ENCODE measurements at regions not wholly inside any gene's neighbourhood (a gene's known extent, or its start where the extent isn't known, plus 50 kb on each side); places are given as distances from the start of the nearest gene placed in this dataset.

DNA sequence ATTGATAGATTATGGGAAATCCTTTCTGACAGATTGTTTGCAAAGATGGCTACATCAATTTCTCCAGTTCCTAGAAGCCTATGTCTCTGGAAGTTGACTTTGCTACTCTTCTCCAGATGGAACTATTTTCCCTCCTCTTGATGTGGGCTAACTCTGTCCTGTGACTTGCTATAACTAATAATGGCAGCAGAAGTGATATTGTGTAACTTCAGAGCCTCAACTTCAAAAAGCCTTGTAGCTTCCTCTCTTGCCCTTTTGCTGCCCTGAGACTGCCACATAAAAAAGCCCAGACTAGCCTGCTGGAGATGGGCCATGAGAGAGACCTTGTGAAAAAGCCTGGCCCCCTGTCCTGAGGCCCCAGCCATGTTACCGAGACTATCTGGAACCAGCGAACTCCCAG is 210.7 kb upstream of the SLC7A11 start:
- Mint-ChIP-seq H3K9me3 (peaks cover 2 to 7% (median 2%) of the 10 kb centered on the region in 5 donors), H3K4me3 (no peak overlapping the region), H3K4me1 (no peaks in the 10 kb centered on the region), H3K27me3 (no peaks in the 10 kb centered on the region), H3K36me3 (no peaks in the 10 kb centered on the region), H3K27ac (no peak overlapping the region)
- H3K36me3 ChIP-seq (ENCODE audit: insufficient read depth, low read length) = no peaks in the 10 kb centered on the region
- DNase-seq = no peak
- CTCF ChIA-PET = no interaction called here
- H3K27ac ChIP-seq (ENCODE audit: low read depth, low read length) = no peak overlapping the region
- no peaks in the 10 kb centered on the region for H3K9me3 ChIP-seq (ENCODE audit: low read length)
- no peak overlapping the region for H3K4me3 ChIP-seq (ENCODE audit: low read length)
- H3K4me1 ChIP-seq (ENCODE audit: insufficient read depth, low read length) = no peaks in the 10 kb centered on the region
- POLR2A ChIA-PET = no interaction called here
- H3K27me3 ChIP-seq (ENCODE audit: insufficient read depth, low read length, poor library complexity, severe bottlenecking) = no peaks in the 10 kb centered on the region

DNA sequence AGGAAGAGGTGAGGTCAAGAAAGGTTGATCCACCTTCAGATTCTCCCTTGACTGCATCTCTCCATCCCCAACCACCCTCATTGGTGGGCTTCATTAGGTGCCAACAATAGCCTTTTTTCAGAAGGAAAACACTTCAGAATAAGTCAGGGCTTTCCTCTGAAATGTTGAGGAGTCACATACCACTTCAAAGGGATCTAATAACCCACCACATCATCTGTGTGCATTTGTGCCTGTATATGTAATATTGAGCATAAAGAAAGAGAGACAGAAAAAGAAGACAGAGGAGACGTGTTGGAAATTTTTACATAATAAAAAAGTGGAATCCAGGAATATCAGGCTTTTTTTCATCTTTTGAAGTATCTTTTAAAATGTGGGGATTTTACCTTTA is 209.1 kb upstream of the SLC7A11 start:
- Histone ChIP-seq H3K9me3 (ENCODE audit: low read length) (no peaks in the 10 kb centered on the region), H3K27me3 (ENCODE audit: insufficient read depth, low read length, poor library complexity, severe bottlenecking) (no peaks in the 10 kb centered on the region), H3K4me3 (ENCODE audit: low read length) (no peak overlapping the region), H3K36me3 (ENCODE audit: insufficient read depth, low read length) (no peaks in the 10 kb centered on the region), H3K27ac (ENCODE audit: low read depth, low read length) (no peak overlapping the region), H3K4me1 (ENCODE audit: insufficient read depth, low read length) (no peaks in the 10 kb centered on the region)
- no peak overlapping the region for H3K4me3 Mint-ChIP-seq
- no peak for DNase-seq
- H3K9me3 Mint-ChIP-seq = peaks cover 2 to 7% (median 2%) of the 10 kb centered on the region in 5 donors
- no peaks in the 10 kb centered on the region for H3K4me1 Mint-ChIP-seq
- no peak overlapping the region for H3K27ac Mint-ChIP-seq
- H3K36me3 Mint-ChIP-seq = no peaks in the 10 kb centered on the region
- ChIA-PET CTCF (no interaction called here), POLR2A (no interaction called here)
- no peaks in the 10 kb centered on the region for H3K27me3 Mint-ChIP-seq

GRCh38 chr4:138450546-138451275 is 208.6 kb upstream of the SLC7A11 start:
- H3K4me1 Mint-ChIP-seq = no peaks in the 10 kb centered on the region
- H3K4me1 ChIP-seq (ENCODE audit: insufficient read depth, low read length) = no peaks in the 10 kb centered on the region
- ChIA-PET POLR2A (no interaction called here), CTCF (no interaction called here)
- H3K9me3 Mint-ChIP-seq = peaks cover under 1 to 7% (median 2%) of the 10 kb centered on the region in 5 donors
- H3K27me3 ChIP-seq (ENCODE audit: insufficient read depth, low read length, poor library complexity, severe bottlenecking) = no peaks in the 10 kb centered on the region
- H3K4me3 ChIP-seq (ENCODE audit: low read length) = no peak overlapping the region
- DNase-seq = no peak
- no peaks in the 10 kb centered on the region for H3K27me3 Mint-ChIP-seq
- no peak overlapping the region for H3K27ac ChIP-seq (ENCODE audit: low read depth, low read length)
- H3K36me3 ChIP-seq (ENCODE audit: insufficient read depth, low read length) = no peaks in the 10 kb centered on the region
- no peak overlapping the region for H3K4me3 Mint-ChIP-seq
- H3K36me3 Mint-ChIP-seq = no peaks in the 10 kb centered on the region
- no peaks in the 10 kb centered on the region for H3K9me3 ChIP-seq (ENCODE audit: low read length)
- H3K27ac Mint-ChIP-seq = no peak overlapping the region

DNA sequence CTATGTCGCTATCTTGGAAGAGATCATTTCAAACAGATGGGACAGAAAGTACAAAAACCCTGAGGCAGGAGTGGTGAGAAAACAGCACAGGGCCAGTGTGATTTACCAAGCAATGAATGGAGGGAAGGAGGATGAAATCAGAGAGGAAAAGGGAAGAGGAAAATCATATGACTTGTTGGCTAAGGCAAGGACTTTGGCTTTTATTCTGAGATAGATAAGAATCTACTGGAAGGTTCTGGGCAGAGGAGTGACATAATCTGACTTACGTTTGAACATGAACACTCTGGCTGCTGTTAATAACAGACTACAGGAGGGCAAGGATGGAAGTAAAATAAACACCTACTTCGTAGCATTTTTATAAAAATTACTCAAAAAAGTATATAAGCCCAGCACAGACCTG is 207.8 kb upstream of the SLC7A11 start:
- ChIA-PET CTCF (no interaction called here), POLR2A (no interaction called here)
- H3K27me3 Mint-ChIP-seq = no peaks in the 10 kb centered on the region
- no peaks in the 10 kb centered on the region for H3K4me1 Mint-ChIP-seq
- H3K36me3 Mint-ChIP-seq = no peaks in the 10 kb centered on the region
- H3K9me3 Mint-ChIP-seq = peaks cover 0 to 7% (median 2%) of the 10 kb centered on the region in 5 donors
- no peak overlapping the region for H3K4me3 ChIP-seq (ENCODE audit: low read length)
- H3K36me3 ChIP-seq (ENCODE audit: insufficient read depth, low read length) = no peaks in the 10 kb centered on the region
- no peak overlapping the region for H3K27ac Mint-ChIP-seq
- no peaks in the 10 kb centered on the region for H3K27me3 ChIP-seq (ENCODE audit: insufficient read depth, low read length, poor library complexity, severe bottlenecking)
- DNase-seq = no peak
- no peaks in the 10 kb centered on the region for H3K4me1 ChIP-seq (ENCODE audit: insufficient read depth, low read length)
- no peak overlapping the region for H3K27ac ChIP-seq (ENCODE audit: low read depth, low read length)
- no peaks in the 10 kb centered on the region for H3K9me3 ChIP-seq (ENCODE audit: low read length)
- H3K4me3 Mint-ChIP-seq = no peak overlapping the region

DNA sequence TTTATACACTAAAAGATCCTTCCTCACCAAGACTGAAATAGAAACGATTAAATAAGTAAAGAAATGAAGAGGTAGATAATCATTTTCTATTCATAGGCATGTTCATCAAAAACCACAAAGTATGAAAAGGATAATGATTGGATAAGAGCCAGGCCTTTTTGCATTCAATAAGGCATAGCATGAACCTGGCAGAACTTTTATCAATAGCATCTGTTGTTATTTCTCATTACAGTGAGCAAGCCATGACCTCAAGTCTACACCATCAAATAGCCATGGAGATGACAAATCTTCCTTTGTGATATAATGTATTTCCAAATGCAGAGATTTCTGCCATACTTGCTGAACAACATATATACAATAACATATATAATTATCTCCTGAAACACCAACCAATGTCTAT is 206.0 kb upstream of the SLC7A11 start:
- Histone ChIP-seq H3K4me3 (ENCODE audit: low read length) (no peak overlapping the region), H3K27ac (ENCODE audit: low read depth, low read length) (no peak overlapping the region), H3K9me3 (ENCODE audit: low read length) (no peaks in the 10 kb centered on the region), H3K4me1 (ENCODE audit: insufficient read depth, low read length) (no peaks in the 10 kb centered on the region), H3K27me3 (ENCODE audit: insufficient read depth, low read length, poor library complexity, severe bottlenecking) (no peaks in the 10 kb centered on the region), H3K36me3 (ENCODE audit: insufficient read depth, low read length) (no peaks in the 10 kb centered on the region)
- ChIA-PET CTCF (no interaction called here), POLR2A (no interaction called here)
- H3K9me3 Mint-ChIP-seq = peaks cover 0 to 7% (median 4%) of the 10 kb centered on the region in 5 donors
- no peaks in the 10 kb centered on the region for H3K27me3 Mint-ChIP-seq
- no peak overlapping the region for H3K4me3 Mint-ChIP-seq
- no peak for DNase-seq
- no peaks in the 10 kb centered on the region for H3K36me3 Mint-ChIP-seq
- no peak overlapping the region for H3K27ac Mint-ChIP-seq
- H3K4me1 Mint-ChIP-seq = no peaks in the 10 kb centered on the region

DNA sequence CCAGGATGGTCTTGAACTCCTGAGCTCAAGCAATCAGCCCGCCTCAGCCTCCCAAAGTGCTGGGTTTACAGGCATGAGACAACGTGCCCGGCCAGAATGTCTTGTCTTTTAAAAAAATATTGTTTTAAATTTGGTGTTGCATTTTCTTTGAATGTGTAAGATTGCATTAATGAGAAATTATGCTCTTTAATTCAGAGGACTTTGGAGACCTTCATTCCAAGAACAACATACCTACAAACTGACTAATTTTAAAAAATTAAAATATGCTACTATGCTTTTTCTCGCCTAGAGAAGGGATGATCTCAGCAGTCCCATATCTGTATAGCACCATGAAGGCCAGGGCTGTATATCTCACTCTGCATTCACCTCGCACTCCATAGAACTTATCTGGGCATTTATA is 204.3 kb upstream of the SLC7A11 start:
- no peak for DNase-seq
- ChIA-PET CTCF (no interaction called here), POLR2A (no interaction called here)
- Mint-ChIP-seq H3K9me3 (peaks cover 1 to 10% (median 6%) of the 10 kb centered on the region in 5 donors), H3K27ac (no peak overlapping the region), H3K4me1 (no peaks in the 10 kb centered on the region), H3K27me3 (peaks cover 0 to 4% of the 10 kb centered on the region in 2 donors), H3K4me3 (no peak overlapping the region), H3K36me3 (no peaks in the 10 kb centered on the region)
- H3K27ac ChIP-seq (ENCODE audit: low read depth, low read length) = no peak overlapping the region
- no peaks in the 10 kb centered on the region for H3K4me1 ChIP-seq (ENCODE audit: insufficient read depth, low read length)
- no peaks in the 10 kb centered on the region for H3K9me3 ChIP-seq (ENCODE audit: low read length)
- H3K36me3 ChIP-seq (ENCODE audit: insufficient read depth, low read length) = no peaks in the 10 kb centered on the region
- H3K27me3 ChIP-seq (ENCODE audit: insufficient read depth, low read length, poor library complexity, severe bottlenecking) = no peaks in the 10 kb centered on the region
- H3K4me3 ChIP-seq (ENCODE audit: low read length) = no peak overlapping the region

DNA sequence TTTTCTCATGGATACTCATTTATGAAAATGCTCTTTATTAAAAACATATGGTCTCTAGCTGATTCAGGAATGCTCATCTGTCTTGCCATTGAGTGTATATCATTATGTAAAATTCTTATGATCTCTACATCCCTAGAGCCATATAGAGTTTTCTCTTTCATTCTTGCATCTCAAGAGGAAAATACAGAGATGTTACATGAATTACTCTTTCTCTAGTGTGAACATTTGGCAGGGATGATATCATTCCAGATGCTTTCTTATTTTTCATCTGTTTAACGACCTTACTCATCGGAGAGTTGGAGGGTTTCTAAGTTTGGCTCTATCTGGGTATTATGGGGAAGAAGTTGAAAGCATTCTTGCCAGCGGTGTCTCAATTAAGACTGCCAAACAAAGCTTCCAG is 202.9 kb upstream of the SLC7A11 start:
- Mint-ChIP-seq H3K27me3 (peaks cover 0 to 4% of the 10 kb centered on the region in 2 donors), H3K36me3 (no peaks in the 10 kb centered on the region), H3K4me3 (no peak overlapping the region), H3K9me3 (peaks cover 1 to 13% (median 6%) of the 10 kb centered on the region in 5 donors), H3K4me1 (no peaks in the 10 kb centered on the region), H3K27ac (no peak overlapping the region)
- no peak for DNase-seq
- ChIA-PET POLR2A (no interaction called here), CTCF (no interaction called here)
- Histone ChIP-seq H3K36me3 (ENCODE audit: insufficient read depth, low read length) (no peaks in the 10 kb centered on the region), H3K9me3 (ENCODE audit: low read length) (no peaks in the 10 kb centered on the region), H3K27ac (ENCODE audit: low read depth, low read length) (no peak overlapping the region), H3K4me1 (ENCODE audit: insufficient read depth, low read length) (no peaks in the 10 kb centered on the region), H3K4me3 (ENCODE audit: low read length) (no peak overlapping the region), H3K27me3 (ENCODE audit: insufficient read depth, low read length, poor library complexity, severe bottlenecking) (no peaks in the 10 kb centered on the region)

GRCh38 chr4:138444260-138444659 is 202.1 kb upstream of the SLC7A11 start:
- Histone ChIP-seq H3K27ac (ENCODE audit: low read depth, low read length) (no peak overlapping the region), H3K27me3 (ENCODE audit: insufficient read depth, low read length, poor library complexity, severe bottlenecking) (no peaks in the 10 kb centered on the region), H3K36me3 (ENCODE audit: insufficient read depth, low read length) (no peaks in the 10 kb centered on the region), H3K9me3 (ENCODE audit: low read length) (no peaks in the 10 kb centered on the region), H3K4me1 (ENCODE audit: insufficient read depth, low read length) (no peaks in the 10 kb centered on the region), H3K4me3 (ENCODE audit: low read length) (no peak overlapping the region)
- no peaks in the 10 kb centered on the region for H3K36me3 Mint-ChIP-seq
- H3K27ac Mint-ChIP-seq = no peak overlapping the region
- ChIA-PET CTCF (no interaction called here), POLR2A (no interaction called here)
- DNase-seq = no peak
- no peak overlapping the region for H3K4me3 Mint-ChIP-seq
- H3K4me1 Mint-ChIP-seq = no peaks in the 10 kb centered on the region
- H3K27me3 Mint-ChIP-seq = peaks cover 0 to 6% of the 10 kb centered on the region in 2 donors
- H3K9me3 Mint-ChIP-seq = peaks cover 1 to 11% (median 6%) of the 10 kb centered on the region in 5 donors

All from CD8-positive, alpha-beta memory T cell (primary cell).